ENCODE measurements at regions not wholly inside any gene's neighbourhood (a gene's known extent, or its start where the extent isn't known, plus 50 kb on each side); places are given as distances from the start of the nearest gene placed in this dataset.

- TF ChIP-seq CTCF (IDR thresholded peaks at IDR 0.05): no peak
- no peak for DNase-seq
- peak in 1 of 3 donors; percentile 42 for ATAC-seq
- Mint-ChIP-seq H3K27me3 (ENCODE audit: low read depth in 2 of 2) (no peaks in the 10 kb centered on the region), H3K36me3 (no peaks in the 10 kb centered on the region), H3K4me1 (peaks cover 39 to 40% of the 10 kb centered on the region in 2 donors), H3K9me3 (no peaks in the 10 kb centered on the region), H3K4me3 (no peak overlapping the region), H3K27ac (peak overlapping the region; percentile 57 to 60)
- Histone ChIP-seq H3K9me3 (ENCODE audit: control insufficient read depth, insufficient read depth, low read length) (no peaks in the 10 kb centered on the region), H3K27ac (ENCODE audit: low read length) (no peak overlapping the region), H3K4me1 (ENCODE audit: control insufficient read depth, insufficient read depth, low read length) (peaks cover 6% of the 10 kb centered on the region), H3K36me3 (ENCODE audit: control insufficient read depth, insufficient read depth, low read length) (no peaks in the 10 kb centered on the region), H3K27me3 (ENCODE audit: control insufficient read depth, insufficient read depth, low read length) (no peaks in the 10 kb centered on the region), H3K4me3 (ENCODE audit: low read length) (no peak overlapping the region)
- no CpG with 5 or more reads among the region's 2 CpGs for WGBS (ENCODE audit: insufficient coverage)
- intact Hi-C loops (cut with micrococcal nuclease): no loop called here
Observed at GRCh38 chr1:200354243-200354642, 55.6 kb downstream of the ZNF281 start.

GRCh38 chr1:200353232-200353631, 56.6 kb downstream of the ZNF281 start:
- intact Hi-C loops (cut with micrococcal nuclease): no loop called here
- DNase-seq: no peak
- Mint-ChIP-seq H3K4me1 (peaks cover 39 to 40% of the 10 kb centered on the region in 2 donors), H3K9me3 (no peaks in the 10 kb centered on the region), H3K27ac (peak overlapping the region; percentile 60 to 77), H3K36me3 (no peaks in the 10 kb centered on the region), H3K27me3 (ENCODE audit: low read depth in 2 of 2) (no peaks in the 10 kb centered on the region), H3K4me3 (peak overlapping the region; percentile 60)
- 90% methylated on average over 1 of the region's 1 CpG for WGBS (ENCODE audit: insufficient coverage)
- H3K36me3 ChIP-seq (ENCODE audit: control insufficient read depth, insufficient read depth, low read length): no peaks in the 10 kb centered on the region
- H3K27ac ChIP-seq (ENCODE audit: low read length): no peak overlapping the region
- H3K27me3 ChIP-seq (ENCODE audit: control insufficient read depth, insufficient read depth, low read length): no peaks in the 10 kb centered on the region
- H3K9me3 ChIP-seq (ENCODE audit: control insufficient read depth, insufficient read depth, low read length): no peaks in the 10 kb centered on the region
- TF ChIP-seq CTCF (IDR thresholded peaks at IDR 0.05): no peak
- no peak for ATAC-seq
- no peak overlapping the region for H3K4me3 ChIP-seq (ENCODE audit: low read length)
- peaks cover 6% of the 10 kb centered on the region for H3K4me1 ChIP-seq (ENCODE audit: control insufficient read depth, insufficient read depth, low read length)

GRCh38 chr1:200351826-200352549, 57.8 kb downstream of the ZNF281 start:
- Histone ChIP-seq H3K36me3 (ENCODE audit: control insufficient read depth, insufficient read depth, low read length) (no peaks in the 10 kb centered on the region), H3K9me3 (ENCODE audit: control insufficient read depth, insufficient read depth, low read length) (no peaks in the 10 kb centered on the region), H3K4me1 (ENCODE audit: control insufficient read depth, insufficient read depth, low read length) (peaks cover 6% of the 10 kb centered on the region), H3K27me3 (ENCODE audit: control insufficient read depth, insufficient read depth, low read length) (no peaks in the 10 kb centered on the region), H3K4me3 (ENCODE audit: low read length) (no peak overlapping the region), H3K27ac (ENCODE audit: low read length) (peak overlapping the region; percentile 34)
- Mint-ChIP-seq H3K27me3 (ENCODE audit: low read depth in 2 of 2) (no peaks in the 10 kb centered on the region), H3K27ac (peak overlapping the region; percentile 76 to 87), H3K4me1 (peaks cover 39 to 40% of the 10 kb centered on the region in 2 donors), H3K9me3 (no peaks in the 10 kb centered on the region), H3K4me3 (peak overlapping the region; percentile 75), H3K36me3 (no peaks in the 10 kb centered on the region)
- no peak for TF ChIP-seq CTCF (IDR thresholded peaks at IDR 0.05)
- DNase-seq: peak in 1 of 2 donors; percentile 55
- intact Hi-C loops (cut with micrococcal nuclease): no loop called here
- 5% methylated on average over 4 of the region's 4 CpGs for WGBS (ENCODE audit: insufficient coverage)
- ATAC-seq: peak; percentile 76 to 83 (median 78)

GRCh38 chr1:200351425-200351824, 58.4 kb downstream of the ZNF281 start:
- H3K4me3 ChIP-seq (ENCODE audit: low read length): no peak overlapping the region
- H3K4me3 Mint-ChIP-seq: peak overlapping the region; percentile 75
- H3K27me3 Mint-ChIP-seq (ENCODE audit: low read depth in 2 of 2): no peaks in the 10 kb centered on the region
- H3K27ac Mint-ChIP-seq: peak overlapping the region; percentile 76 to 87
- peaks cover 39 to 40% of the 10 kb centered on the region in 2 donors for H3K4me1 Mint-ChIP-seq
- no peaks in the 10 kb centered on the region for H3K9me3 Mint-ChIP-seq
- no peak for TF ChIP-seq CTCF (IDR thresholded peaks at IDR 0.05)
- no peaks in the 10 kb centered on the region for H3K27me3 ChIP-seq (ENCODE audit: control insufficient read depth, insufficient read depth, low read length)
- no peak for ATAC-seq
- H3K36me3 ChIP-seq (ENCODE audit: control insufficient read depth, insufficient read depth, low read length): no peaks in the 10 kb centered on the region
- H3K27ac ChIP-seq (ENCODE audit: low read length): peak overlapping the region; percentile 34
- DNase-seq: no peak
- no peaks in the 10 kb centered on the region for H3K9me3 ChIP-seq (ENCODE audit: control insufficient read depth, insufficient read depth, low read length)
- H3K36me3 Mint-ChIP-seq: no peaks in the 10 kb centered on the region
- peaks cover 6% of the 10 kb centered on the region for H3K4me1 ChIP-seq (ENCODE audit: control insufficient read depth, insufficient read depth, low read length)
- 27% methylated on average over 1 of the region's 4 CpGs for WGBS (ENCODE audit: insufficient coverage)
- intact Hi-C loops (cut with micrococcal nuclease): no loop called here
